ENCODE measurements at regions not wholly inside any gene's neighbourhood (a gene's known extent, or its start where the extent isn't known, plus 50 kb on each side); places are given as distances from the start of the nearest gene placed in this dataset.
"Not testable (repeated sequence)": the region's sequence is repeated elsewhere in the genome, so short reads cannot be mapped to it uniquely, and the experiment has no call there.

GRCh38 chr14:34174973-34175372 is 224.1 kb upstream of the EGLN3 start:
- no peak for DNase-seq

- no peak for DNase-seq
These were observed 223.0 kb upstream of the EGLN3 start for GRCh38 chr14:34173916-34174315.

- peak; percentile 59 for DNase-seq
These were observed 221.9 kb upstream of the EGLN3 start for GRCh38 chr14:34172550-34173368.

- DNase-seq = no peak
These were observed 221.2 kb upstream of the EGLN3 start for GRCh38 chr14:34172173-34172451.

- DNase-seq = no peak
These were observed 220.7 kb upstream of the EGLN3 start for GRCh38 chr14:34171431-34172172.

- no peak for DNase-seq
These were observed 220.0 kb upstream of the EGLN3 start for GRCh38 chr14:34170882-34171281.

- DNase-seq = no peak
These were observed 218.7 kb upstream of the EGLN3 start for GRCh38 chr14:34169561-34169960.

GRCh38 chr14:34168656-34169055 is 217.8 kb upstream of the EGLN3 start:
- no peak for DNase-seq

- no peak for DNase-seq
These were observed 215.0 kb upstream of the EGLN3 start for GRCh38 chr14:34165847-34166350.

GRCh38 chr14:34164162-34164864 is 213.4 kb upstream of the EGLN3 start:
- DNase-seq = no peak

GRCh38 chr14:34161351-34162082 is 210.6 kb upstream of the EGLN3 start:
- no peak for DNase-seq

GRCh38 chr14:34160619-34161018 is 209.7 kb upstream of the EGLN3 start:
- DNase-seq = no peak

- no peak for DNase-seq
These were observed 206.8 kb upstream of the EGLN3 start for GRCh38 chr14:34157651-34158050.

GRCh38 chr14:34147461-34147860 is 196.6 kb upstream of the EGLN3 start:
- no peak for DNase-seq

- not testable (repeated sequence) for DNase-seq
These were observed 189.3 kb upstream of the EGLN3 start for GRCh38 chr14:34140127-34140526.

GRCh38 chr14:34139160-34140121 is 188.6 kb upstream of the EGLN3 start:
- DNase-seq = peak; percentile 50

- DNase-seq = no peak
These were observed 187.3 kb upstream of the EGLN3 start for GRCh38 chr14:34138175-34138574.

GRCh38 chr14:34137001-34137745 is 186.3 kb upstream of the EGLN3 start:
- no peak for DNase-seq

- DNase-seq = no peak
These were observed 184.6 kb upstream of the EGLN3 start for GRCh38 chr14:34135492-34135891.

GRCh38 chr14:34134484-34134883 is 183.6 kb upstream of the EGLN3 start:
- no peak for DNase-seq
